GM23338 (cell line): ENCODE measurements at regions not wholly inside any gene's neighbourhood (a gene's known extent, or its start where the extent isn't known, plus 50 kb on each side); places are given as distances from the start of the nearest gene placed in this dataset.

Experiments used
- CREB1 ChIP-seq: fragments of 250-450 bp; sonication (Bioruptor Pico); IDR thresholded peaks from 2 replicates; pipeline ENCODE4 v1.5.0; 2020; ENCODE audit warnings: low read depth, mild to moderate bottlenecking, moderate library complexity
- CTCF ChIP-seq, 2 experiments: fragments of 200-600 bp in 1 of 2; sonication (generic) in 1 of 2; conservative IDR thresholded peaks; 2 replicates each; pipeline versions ENCODE4 v1.5.1 to v1.6.1; 2016 to 2017; ENCODE audit warnings: antibody characterized with exemption in 2 of 2, low read depth in 2 of 2, mild to moderate bottlenecking in 2 of 2, moderate library complexity in 1 of 2
- EZH2 ChIP-seq: fragments of 200-600 bp; sonication (generic); IDR thresholded peaks from one replicate; pipeline ENCODE4 v1.8.0; 2017; ENCODE audit warnings: antibody characterized with exemption, mild to moderate bottlenecking, low read depth; ENCODE audit not compliant: unreplicated experiment
- EZH2phosphoT487 ChIP-seq: fragments of 200-600 bp; sonication (generic); IDR thresholded peaks from one replicate; pipeline ENCODE4 v1.8.1; 2018; ENCODE audit warnings: antibody characterized with exemption; ENCODE audit not compliant: unreplicated experiment
- JUNB ChIP-seq: IDR thresholded peaks from one replicate; pipeline ENCODE4 v1.6.1; 2016; ENCODE audit warnings: antibody characterized with exemption; ENCODE audit not compliant: unreplicated experiment
- POLR2AphosphoS5 ChIP-seq: IDR thresholded peaks from 2 replicates; pipeline ENCODE4 v1.6.1; 2016; ENCODE audit warnings: antibody characterized with exemption, low read depth
- REST ChIP-seq: IDR thresholded peaks from one replicate; pipeline ENCODE4 v1.6.1; 2018; ENCODE audit warnings: antibody characterized with exemption; ENCODE audit not compliant: unreplicated experiment
- STAT1 ChIP-seq: IDR thresholded peaks from one replicate; pipeline ENCODE4 v1.6.1; 2016; ENCODE audit warnings: antibody characterized with exemption; ENCODE audit not compliant: unreplicated experiment
- ZNF114 ChIP-seq: fragments of 250-450 bp; sonication (Bioruptor Pico); IDR thresholded peaks from 2 replicates; pipeline ENCODE4 v1.5.0; 2020; ENCODE audit warnings: mild to moderate bottlenecking, moderate library complexity
- ZNF331 ChIP-seq: fragments of 250-450 bp; sonication (Bioruptor Pico); IDR thresholded peaks from 2 replicates; pipeline ENCODE4 v1.5.0; 2020; ENCODE audit warnings: low read depth, mild to moderate bottlenecking, moderate library complexity
- ZNF462 ChIP-seq: fragments of 250-450 bp; sonication (Bioruptor Pico); IDR thresholded peaks from 2 replicates; pipeline ENCODE4 v1.5.0; 2020; ENCODE audit warnings: mild to moderate bottlenecking, moderate library complexity

GRCh38 chr2:129866391-129866790 lies 113.1 kb upstream of the RAB6C start:
- TF ChIP-seq EZH2 (no peak), CREB1 (CRISPR knock-in tag) (no peak), REST (no peak), CTCF (conservative IDR thresholded peaks at IDR 0.05; ENCODE audit: low read depth in 2 of 2) (no peak), EZH2phosphoT487 (no peak), POLR2AphosphoS5 (no peak), ZNF331 (CRISPR knock-in tag) (no peak), ZNF462 (CRISPR knock-in tag) (no peak), JUNB (no peak), STAT1 (no peak), ZNF114 (CRISPR knock-in tag) (no peak)
